HG03025 (cell line): ENCODE measurements at regions not wholly inside any gene's neighbourhood (a gene's known extent, or its start where the extent isn't known, plus 50 kb on each side); places are given as distances from the start of the nearest gene placed in this dataset.

Experiments used
- ATAC-seq: cut with Tn5 transposase; IDR thresholded peaks from one replicate; pipeline ENCODE4 v1.9.1; 2021; ENCODE audit warnings: mild to moderate bottlenecking, moderate library complexity; ENCODE audit not compliant: unreplicated experiment, low FRiP score

DNA sequence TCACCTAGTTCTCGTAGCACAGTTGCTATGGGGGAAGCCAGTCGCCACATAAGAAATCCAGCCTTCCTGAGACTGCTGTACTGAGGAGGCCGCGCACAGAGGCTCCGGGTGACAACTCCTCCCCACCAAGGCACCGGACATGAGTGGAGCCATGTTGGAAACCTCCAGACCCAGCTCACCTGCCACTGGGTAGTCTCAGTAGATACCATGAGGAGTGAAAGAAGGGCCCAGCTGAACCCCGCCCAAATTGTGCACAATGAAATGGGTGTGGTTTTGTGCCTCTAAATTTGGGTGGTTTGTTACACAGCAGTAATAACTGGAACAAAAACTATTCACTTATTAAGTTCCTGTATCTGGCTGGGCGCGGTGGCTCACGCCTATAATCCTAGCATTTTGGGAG is 198.7 kb downstream of the BCOR start:
- ATAC-seq = no peak

DNA sequence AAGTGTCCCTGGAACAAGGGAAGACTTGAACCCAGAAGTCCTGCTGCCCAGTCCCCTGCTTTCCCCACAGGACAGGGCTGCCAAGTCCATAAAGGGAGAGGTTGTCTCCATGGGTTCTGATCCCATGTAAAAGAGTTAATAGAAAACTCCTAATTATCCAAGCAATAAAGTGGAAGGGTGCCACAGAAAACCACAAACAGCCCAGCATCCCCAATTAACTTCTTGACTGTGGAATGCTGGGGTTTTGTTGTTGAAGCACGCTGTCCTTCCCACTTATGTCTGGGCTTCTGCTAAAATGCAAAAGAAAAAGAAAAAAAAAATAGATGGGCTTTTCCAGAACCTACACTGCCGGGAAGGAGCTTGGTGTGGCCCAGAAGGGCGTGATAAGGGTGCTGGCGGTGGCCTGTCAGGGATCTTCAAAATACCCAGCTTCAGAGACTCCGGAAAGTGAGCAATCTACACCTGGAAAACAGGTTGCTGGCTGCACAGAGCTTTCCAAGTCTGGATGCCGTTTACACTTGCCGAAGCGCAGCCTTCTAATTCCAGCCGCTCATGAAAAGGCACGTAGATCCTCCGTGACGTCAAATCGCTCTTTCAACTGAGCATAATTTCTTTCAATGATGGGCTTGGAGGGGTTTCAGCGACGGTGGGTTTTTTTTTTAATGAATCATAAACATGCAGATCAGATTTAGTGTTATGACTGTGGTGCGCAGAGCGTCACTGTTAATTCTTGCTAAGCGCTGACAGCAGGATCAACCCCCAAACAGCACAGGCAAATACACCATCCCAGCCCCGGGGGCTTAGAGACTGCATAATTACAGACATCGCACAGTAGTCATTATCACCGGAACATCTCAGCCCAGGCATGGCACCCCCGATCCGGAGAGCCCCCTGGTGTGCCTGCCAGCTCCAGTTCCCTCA is 197.6 kb downstream of the BCOR start:
- no peak for ATAC-seq

DNA sequence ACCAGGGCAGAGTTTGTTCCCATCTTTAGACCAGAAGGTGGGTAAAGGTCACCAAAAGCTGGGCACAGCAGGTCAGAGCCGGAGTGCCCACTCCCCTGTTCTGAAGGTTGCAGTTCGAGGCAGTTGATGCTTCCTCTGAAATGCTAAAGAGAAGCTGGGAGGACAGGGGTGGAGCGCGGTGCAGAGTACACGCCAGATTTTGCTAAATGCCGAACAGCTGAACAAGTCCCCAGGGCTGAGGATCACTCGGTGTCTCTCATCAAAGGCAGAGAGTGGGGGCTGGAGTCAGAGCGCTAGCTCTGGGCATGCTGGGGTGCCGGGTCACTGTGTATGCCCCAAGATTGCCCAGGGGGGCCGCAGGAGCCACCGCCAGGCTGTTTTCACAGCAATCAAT is 197.0 kb downstream of the BCOR start:
- ATAC-seq = no peak

DNA sequence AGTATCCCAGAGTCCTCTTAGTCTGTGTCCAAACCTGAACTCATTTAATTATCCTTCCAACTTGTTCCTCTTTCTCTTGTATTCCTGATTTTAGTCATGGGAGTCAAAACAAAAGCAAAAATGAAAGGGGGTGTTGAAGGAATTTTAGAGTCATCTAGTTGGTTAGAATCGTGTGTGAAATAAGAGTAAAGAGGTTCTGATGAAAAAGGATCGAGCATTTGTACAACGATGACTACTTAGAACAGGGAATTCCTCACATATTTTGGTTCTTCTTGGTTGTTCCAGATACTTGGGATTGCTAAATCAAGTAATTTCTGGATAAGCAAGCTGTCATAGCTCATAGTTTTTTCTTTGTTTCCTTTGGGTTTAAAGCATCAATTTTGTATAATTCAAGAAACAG is 194.4 kb downstream of the BCOR start:
- no peak for ATAC-seq

DNA sequence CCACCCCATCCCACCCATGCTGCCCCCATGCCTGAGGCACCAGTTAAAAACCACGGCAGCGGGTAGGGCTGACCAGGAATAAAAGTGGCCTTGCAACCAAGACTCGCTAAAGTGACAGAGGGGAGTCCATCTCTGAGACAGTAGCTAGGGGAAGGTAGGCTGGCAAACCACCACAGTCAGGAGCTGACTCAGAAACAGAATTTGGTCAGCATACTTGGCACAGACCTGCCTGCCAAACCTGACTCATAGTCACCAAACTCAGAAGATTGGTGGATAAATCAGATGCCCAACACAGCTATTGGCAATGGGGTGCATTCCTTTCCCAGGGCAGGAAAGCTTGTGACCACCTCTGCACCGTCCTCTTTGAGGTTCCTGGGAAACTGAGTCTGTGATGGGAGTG is 193.8 kb downstream of the BCOR start:
- ATAC-seq = no peak

DNA sequence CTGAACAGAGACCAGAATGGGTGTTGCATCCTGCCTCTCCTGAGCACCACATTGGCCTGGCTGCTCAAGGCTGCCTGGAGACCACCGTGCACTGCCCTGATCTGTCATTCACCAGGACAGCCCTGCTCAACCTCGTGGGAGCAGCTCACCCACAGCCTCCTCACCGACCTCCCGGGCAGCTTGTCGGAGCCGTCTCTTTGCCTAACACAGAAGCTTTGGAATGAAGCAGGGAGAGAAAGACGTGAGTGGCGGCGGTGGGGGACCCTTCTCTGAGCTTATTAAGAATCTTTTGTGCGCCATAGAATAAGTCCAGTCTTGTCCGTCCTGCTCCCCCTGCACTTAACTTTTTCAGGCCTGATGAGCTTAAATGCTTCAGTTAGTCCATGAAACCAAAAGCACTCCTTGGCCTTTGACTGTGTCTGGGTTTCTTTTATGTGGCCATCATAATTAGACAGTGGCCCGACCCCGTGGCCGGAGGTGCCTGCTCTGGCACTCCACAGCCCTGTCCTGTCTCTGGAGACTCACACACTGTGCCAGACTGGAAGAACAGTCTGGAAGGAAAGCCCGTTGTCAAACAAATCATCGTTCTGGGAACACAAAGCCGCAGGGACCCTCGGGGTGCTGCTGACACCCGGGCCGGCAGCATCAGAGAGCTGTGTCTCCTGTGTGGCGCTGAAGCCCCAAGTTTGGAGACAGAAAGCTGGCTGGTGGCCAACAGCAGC is 192.8 kb downstream of the BCOR start:
- ATAC-seq = no peak

DNA sequence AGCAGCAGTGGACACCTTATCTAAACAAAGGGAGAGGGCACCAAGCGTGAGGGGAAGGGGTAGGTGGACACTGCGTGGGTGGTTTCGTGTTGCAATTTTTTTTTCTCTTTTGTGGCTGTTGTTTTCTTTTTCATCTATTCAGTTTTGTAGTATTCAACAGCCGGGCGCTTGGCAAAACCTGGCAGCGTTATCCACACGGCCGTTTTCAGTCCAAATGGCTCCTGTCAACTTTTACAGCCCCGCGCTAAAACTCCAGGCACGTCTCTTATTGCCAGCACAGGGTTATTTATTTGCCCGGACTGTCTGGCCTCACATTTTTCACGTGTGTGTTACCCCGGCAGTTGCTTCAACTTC is 192.2 kb downstream of the BCOR start:
- no peak for ATAC-seq

DNA sequence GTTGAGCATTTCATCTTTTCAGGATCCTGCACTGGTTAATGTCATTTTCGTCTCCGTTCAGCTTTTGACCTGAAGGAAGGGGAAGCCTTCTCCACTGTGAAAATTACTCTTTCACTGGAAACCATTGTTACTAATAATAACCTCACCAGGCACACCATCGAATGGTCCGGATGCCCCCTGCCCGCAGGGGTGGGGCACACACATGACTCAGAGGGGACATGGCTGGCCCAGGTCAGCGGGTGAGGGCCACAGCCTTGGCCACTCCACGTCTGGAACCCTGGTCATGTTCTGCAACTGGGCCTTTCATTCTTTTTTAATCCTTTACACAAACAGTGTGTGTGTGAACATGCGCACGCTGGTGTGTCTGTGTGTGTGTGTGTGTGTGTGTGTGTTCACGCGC is 191.8 kb downstream of the BCOR start:
- ATAC-seq = no peak

DNA sequence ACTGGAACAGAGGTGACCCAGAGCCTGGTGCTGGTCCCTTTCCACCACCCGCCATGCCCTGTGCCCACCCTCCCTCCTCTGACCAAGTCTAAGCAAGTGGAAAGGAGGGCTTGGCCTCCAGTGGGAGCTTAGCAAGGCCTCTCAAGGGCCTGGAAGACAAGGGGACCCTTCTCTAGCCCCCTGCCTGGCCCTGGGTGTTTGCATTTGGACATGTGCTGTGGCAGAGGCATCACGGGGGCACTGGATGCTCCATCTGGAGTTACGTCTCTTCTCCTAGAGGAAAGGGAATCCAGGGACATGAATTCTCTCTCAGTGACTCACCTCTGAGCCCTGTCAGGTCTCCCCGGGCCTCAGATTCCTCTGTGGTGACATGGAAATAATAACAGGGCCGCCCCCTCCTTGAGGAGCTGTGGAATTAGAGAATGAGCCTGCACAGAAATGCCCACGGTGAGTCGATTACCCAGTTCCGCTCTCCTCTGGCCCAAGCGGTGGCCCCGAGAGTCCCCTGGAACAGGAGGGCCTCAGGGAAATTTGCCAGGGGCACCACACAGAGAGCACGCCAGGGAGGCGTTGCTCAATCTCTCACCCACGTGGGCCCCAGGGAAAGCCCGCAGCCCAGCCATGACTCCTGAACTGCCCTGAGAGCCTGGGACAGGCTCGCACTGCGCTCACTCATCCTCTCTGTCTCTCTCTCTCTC is 189.6 kb downstream of the BCOR start:
- no peak for ATAC-seq

DNA sequence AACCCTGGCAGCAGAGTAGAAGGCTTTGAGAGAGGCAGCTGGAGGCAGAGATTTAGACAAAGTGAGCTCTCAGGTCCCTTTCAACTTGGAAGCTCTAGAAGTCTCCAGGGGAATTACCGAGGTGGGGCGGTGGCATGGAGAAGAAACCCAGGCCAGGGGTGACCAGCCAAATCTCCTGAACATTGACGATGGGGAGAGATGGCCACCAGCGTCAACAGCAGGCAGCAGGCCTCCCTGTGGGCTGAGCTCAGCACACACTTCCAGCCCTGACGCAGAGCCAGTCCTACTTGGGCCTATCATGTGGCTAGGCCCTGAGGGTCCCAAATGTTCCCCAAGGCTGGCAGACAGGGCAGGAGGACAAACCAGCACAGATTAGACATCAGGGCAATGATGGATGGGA is 187.8 kb downstream of the BCOR start:
- no peak for ATAC-seq

DNA sequence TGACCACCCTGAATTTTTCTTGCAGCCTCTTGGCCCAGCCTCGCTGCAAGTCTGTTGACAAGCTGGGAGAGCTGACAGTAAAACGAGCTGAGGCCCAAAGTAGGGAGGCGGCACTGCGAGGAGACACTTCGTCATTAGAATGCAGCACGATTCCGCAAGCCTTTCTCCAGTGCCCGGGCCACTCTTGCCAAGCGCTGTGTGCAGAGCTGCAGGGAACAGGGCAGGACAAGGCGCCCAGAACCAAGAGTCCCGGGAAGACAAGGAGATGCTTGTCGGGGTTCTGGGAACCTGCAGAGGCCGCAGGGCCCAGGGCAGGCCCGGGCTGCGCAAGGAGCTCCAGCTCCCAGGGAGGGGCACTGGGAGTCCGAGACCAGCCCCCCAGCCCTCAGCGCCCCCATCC is 187.1 kb downstream of the BCOR start:
- no peak for ATAC-seq

DNA sequence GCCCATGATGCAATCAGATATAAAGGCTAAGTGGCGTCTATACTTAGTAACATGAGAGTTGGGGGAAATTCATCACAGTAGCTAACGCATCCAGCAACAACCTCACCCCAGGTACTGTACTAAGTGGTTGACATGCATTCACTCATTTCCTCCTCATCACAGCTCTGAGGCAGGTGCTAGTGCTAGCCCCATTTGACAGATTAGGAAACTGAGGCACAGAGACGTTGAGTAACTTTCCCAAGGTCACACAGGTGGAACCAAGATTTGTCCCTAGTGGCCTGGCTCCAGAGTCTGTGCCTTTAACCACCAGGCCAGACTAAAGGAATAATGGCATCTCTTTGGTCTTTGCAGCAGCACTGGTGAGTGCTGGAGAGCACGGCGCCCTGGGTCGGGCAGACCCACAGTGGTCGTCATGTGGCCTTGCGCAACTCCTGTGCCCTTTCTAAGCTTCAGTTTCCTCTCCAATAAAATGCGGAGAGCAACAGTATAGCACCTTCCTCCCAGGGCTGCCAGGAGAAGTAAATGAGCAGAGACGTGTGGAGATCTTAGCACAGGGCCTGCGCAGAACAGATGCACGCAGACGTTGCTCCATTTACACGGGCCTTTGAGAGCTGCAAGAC is 186.4 kb downstream of the BCOR start:
- ATAC-seq = no peak

DNA sequence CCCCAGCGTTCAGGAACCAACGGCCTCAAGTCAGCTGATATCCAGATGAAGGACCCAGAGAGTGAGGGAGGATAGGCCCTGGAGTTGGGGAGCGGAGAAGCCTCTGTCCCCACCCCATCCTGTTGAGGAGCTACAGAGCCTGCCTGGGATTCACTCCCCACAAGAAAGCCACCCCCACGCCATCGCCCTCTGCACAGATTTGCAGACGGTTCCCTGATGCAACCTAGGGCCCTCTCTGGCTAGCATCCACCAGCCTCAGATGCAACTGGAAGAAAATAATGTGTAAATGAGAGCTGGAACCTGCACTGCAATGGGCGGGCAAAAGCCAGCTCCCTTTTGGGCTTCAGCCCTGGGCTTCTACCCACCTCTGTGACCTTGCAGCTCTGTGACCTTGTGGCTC is 185.6 kb downstream of the BCOR start:
- no peak for ATAC-seq

DNA sequence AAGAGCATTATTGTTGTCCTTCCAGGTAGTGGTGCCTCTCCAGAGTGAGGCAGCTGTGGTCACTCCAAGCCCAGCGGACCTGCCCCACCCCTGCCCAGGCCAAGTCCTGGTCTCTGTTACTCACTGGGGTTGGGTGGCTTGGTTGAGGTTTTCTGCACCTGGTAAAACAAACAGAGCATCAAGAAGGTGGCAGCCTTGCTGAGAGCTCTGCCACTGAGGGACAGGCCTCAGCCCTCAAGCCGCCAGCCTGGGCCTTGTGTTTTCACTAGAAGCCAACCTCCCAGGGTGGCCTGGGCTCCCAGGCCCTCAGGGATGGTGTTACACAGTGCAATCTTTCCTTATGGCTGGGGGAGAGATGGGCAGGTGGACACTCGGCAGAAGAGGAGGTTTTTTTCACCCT is 182.7 kb downstream of the BCOR start:
- ATAC-seq = no peak

DNA sequence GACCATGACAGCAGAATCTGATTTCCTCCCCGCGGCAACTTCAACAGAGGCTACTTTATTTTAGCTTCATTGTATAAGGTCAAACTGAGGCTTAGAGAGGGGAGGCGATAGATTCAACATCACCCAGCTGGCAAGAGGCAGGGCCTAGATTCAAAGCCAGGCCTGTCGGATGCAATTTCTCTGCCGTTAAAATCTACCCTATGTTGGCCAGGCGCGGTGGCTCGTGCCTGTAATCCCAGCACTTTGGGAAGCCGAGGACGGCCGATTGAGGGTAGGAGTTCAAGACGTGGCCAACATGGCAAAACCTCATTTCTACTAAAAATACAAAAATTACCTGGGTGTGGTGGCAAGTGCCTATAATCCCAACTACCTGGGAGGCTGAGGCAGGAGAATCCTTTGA is 182.2 kb downstream of the BCOR start:
- no peak for ATAC-seq

DNA sequence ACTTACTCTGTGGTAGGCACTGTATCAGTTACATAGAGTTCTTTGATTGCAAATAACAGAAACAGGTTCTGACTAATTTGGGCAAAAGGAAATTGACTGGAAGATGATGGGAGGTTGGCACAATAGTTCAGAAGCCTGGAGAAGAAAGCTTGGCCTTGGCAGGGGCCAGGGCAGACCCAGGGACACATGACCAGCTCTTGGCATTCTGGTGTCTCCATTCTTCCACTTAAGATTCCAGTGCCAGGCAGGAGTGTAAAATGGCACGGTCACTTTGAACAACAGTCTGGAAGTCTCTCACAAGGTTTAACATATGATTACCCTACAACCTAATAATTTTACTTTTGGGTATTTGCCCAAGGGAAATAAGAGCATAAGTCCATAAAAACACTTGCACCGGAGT is 175.9 kb downstream of the BCOR start:
- no peak for ATAC-seq

DNA sequence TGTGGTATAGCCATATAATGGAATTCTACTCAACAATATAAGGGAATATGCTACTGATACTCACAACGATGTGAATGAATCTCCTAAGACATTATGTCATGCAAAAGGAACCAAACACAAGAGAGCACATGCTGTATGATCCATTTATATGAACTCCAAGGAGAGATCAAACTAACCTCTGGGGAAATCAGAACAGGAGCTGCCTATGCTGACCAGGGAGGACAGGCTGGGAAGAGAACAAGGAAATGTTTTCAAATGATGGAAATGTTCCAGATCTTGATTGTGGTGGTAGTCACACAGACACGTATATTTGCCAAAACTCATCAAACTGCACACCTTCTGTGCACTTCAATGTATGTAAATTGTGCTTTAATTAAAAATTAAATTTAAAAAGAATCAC is 175.3 kb downstream of the BCOR start:
- no peak for ATAC-seq

DNA sequence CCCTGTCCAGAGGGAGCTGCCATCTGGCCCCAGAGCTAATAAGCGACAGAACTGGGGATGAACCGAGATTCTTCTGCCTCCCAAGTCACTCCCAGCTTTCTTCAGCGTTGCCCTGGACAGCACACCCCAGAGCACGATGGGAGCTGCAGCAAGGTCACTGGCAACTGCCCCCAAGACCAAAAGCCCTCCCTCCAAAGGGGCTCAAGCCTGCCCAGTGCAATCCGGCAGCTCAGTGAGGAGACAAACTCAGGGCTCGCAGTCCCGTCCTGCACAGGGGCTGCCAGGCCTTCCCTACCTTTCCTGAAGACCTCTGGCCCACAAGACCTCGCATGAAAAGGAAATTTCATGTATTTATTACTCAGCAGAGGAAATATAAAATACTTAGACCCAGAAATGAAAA is 174.8 kb downstream of the BCOR start:
- no peak for ATAC-seq

DNA sequence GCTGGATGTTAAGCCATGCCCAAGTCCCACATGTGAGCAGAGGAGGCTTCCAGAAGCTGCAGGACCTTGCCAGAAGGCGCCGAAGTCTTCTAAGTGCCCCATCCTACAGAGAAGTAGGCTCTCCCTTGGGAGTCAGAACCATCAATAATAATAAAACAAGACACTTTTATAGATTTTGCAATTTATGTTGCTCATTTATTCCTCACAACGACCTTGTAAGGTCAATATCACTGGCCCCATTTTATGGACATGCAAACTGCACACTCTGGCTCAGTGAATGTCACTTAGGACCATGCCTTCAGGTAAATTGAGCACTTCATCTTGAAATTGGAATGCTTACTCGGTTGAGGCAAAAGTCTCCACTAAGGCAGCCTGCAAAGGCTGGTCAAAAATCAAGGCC is 170.4 kb downstream of the BCOR start:
- ATAC-seq = no peak

DNA sequence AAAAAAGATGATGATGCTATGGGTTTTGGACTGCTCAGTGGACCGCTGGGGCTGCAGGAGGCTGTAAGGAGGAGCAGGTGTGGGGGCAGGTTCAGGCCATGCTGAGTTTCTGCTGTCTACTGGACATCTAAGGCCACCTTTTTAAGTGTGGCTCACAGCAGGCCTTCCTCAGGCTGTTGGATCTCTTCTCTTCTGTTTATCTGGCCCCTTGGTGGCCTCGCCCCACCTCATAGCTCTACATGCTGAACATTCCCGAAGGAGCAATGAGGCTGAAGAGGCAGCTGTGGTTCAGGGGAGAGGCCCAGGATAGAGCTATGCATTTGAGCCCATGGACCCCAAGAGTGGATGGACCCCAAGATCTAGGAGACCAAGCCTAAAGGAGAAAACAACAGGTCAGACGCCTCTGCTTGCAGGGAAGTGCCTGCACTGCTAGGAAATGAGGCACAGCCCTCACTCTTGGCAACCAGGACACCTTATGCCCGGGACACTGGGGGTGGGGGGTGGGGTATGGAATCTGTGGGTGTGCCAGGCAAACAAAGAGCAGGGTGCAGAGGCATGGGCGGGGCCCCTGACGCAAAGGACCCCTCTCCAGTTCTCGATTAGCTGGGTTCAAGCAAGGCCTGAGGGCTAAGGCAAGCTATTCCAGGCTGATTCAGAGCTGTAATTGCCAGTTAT is 168.9 kb downstream of the BCOR start:
- ATAC-seq = no peak
